ENCODE measurements at regions not wholly inside any gene's neighbourhood (a gene's known extent, or its start where the extent isn't known, plus 50 kb on each side); places are given as distances from the start of the nearest gene placed in this dataset.
A peak's percentile ranks its signal among the peaks of the same experiment; 100 is the strongest.

DNA sequence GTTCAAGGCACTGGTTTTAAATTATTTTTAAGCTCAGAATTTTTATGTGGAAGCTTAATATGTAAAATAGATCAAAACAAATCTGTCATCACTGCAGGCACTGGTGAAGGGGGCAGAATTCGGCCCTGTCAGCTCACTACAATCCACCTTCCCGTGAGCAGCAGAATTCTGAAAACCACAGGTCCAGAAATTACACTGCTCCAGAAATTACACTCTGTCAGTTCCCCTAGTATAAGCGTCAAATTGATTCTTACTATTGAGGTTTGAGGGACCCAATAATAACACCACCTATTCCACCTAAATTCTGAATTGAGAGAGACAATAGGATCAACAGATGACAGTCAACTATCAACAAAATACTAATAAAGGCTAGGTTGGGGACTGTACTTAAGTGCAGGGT lies 245.5 kb downstream of the PHLDA1 start:
- DNase-seq = no peak

DNA sequence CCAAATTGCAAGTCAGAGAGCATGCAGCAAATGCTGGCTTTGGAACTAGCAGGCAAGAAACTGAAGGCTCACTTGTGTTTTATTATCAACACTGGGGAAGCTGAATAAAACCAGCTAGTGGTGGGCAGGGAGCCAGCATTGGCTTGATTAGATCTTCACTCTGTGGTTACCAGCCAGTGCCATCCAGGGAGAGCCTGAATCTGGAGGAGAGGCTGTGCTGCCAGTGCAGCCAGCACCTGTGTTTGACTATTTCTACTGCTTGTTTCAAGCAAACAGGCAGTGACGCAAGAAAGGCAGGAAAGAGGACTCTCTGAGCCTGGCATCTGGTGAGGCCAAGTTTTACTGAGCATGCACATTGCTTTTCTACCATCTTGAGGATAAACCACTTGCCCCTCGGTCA lies 247.0 kb downstream of the PHLDA1 start:
- DNase-seq = peak; percentile 29

DNA sequence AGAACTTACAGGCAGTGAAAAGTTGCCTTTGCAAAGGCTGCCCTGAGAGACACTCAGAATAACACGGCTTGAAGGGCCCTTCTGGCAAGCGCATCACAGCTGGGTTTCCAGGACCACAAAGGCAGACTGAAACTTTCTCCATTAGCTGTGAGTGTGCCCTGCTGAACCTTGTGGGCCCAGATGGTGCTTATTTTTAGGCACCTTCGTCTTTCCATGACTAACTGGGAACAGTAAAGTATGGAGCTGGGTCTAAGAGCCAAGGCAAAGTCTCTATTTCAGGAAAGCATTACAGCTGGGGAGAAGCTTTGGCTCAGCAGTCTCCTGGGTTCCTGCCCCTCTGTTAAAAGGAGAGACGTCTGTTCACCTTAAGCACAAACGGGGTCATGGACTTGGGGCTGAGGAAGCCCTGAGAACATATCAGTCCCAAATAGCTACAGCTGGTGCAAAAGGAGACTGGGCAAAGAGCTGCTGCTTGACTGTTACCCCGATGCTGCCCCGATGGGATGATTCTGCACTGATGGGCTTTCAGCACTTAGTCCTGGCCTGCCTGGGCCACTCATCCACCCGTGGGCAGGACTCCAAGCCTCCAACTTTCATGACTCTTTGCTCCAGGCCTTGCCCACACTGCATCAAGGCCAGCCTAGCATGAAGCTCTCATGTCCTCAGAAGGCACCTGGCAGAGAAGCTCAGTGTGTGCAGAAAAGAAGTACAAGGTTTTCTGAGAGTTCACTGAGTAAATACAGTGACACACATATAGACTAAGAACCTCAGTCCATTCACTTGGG lies 248.3 kb downstream of the PHLDA1 start:
- DNase-seq = no peak

DNA sequence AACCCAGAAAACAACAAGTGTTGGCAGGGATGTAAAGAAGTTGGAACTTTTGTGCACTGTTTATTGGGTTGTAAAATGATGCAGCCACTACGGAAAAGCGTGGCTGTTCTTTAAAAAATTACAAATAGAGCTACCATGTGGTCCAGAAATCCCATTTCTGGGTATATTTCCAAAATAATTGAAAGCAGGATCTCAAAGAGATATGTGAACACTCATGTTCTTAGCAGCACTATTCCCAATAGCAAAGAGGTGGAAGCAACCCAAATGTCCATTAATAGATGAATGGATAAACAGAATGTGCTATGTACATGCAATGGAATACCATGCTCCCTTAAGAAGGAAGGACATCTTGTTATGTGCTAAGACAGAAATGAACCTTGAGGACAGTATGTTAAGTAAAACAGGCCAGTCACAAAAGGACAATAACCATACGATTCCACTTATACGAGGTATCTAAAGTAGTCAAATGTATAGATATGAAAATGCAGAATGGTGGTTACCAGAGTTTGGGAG lies 249.5 kb downstream of the PHLDA1 start:
- DNase-seq = no peak

DNA sequence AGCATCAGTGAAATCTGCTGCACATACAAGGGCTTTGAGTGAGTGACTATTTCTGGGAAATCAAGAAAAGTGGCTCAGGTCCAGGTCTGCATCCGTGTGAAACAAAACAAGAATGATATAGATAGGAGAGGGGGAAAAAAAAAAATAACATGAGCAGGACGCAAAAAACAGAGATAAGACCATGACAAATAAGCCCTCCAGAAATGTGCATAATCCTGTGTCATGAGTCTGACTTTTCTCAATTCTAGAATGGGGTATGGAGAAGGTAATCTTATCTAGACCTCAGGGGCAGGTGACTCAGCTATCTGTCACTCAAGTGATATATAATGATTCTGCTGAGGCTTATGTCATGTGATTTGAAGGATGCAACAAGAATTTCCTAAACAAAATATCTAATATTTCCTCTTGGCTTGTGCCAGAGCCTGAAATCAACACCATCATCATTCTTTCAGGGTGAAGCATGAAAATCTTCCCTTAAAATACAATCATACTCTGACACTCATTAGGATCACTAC lies 250.0 kb downstream of the PHLDA1 start:
- no peak for DNase-seq

DNA sequence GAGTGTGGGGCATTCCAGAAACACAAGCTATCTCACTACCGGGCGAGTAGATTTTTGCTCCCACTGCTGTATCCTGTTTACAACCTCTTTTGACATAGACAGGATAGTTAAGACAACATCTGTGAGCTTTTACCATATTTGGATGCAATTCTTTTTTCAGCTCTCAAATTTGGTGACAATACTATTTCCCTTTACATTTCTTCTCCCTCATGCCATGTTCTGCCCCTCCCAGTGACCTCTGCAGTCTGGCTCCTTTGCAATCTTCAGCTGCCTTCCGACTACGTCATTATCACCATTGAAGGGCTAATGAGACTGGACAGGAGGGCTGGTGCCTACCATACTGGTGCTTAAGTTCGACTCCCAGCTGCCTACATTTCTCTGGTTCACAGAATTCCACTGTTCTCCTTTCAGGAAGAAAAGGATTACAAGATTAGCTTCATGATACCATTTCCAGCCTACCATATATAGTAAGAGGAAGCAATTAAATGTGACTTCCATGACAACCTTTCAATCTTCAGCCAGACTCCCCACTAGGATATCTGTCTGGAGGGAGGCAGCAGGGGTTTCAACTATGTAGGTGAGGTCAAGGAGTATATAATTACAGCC lies 251.6 kb downstream of the PHLDA1 start:
- DNase-seq = peak; percentile 50

DNA sequence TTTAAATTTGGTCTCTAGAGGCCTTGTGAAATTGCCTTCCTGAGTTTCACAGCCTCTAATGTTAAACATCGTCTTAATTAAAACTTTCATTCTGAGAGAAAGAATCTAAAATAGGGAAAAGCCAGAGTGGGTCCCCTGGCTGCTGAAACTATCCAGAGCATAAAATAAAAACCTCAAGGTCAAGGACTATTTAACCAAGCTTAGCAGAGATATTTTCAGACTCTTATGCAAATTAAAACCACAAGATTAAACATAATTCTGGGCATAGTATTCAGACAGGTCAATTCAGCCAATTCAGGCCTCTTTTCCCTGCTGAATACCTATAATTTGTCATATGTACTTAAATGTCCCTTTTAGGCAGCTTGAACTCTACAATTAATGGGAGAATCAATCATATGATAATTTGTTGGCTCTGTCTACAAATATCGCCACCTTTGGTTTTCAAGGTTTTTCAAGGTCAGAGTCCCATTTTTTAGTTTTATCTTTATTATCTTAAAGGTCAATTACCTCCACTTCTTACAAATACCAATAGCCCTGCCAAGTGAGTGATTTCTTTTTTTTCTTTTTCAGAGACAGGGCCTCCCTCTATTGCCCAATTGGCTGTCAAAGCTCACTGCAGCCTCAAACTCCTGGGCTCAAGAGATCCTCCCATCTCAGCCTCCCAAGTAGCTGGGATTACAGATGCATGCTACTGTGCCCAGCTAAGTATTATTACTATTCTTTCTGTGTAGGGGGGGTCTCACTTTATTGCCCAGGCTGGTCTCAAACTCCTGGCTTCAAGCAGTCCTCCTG lies 257.1 kb downstream of the PHLDA1 start:
- DNase-seq = no peak

DNA sequence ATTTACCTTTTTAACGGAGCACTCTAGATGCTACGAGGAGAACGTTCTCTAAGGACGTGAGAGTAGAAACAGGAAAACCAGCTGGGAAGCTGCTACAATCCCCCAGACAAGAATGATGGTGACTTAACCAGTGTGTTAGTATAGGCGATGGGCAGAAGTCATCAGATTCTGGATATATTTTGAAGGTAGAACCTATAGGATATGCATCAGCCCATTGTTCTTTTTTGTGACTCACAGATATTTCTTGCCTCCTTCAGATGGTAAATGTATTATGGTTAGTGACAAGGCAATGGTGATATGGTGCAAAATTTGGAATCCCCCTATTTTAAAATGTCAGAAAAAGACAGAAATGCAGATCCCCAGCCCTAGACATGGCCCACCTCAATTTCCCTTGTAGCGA lies 258.2 kb downstream of the PHLDA1 start:
- DNase-seq = no peak

DNA sequence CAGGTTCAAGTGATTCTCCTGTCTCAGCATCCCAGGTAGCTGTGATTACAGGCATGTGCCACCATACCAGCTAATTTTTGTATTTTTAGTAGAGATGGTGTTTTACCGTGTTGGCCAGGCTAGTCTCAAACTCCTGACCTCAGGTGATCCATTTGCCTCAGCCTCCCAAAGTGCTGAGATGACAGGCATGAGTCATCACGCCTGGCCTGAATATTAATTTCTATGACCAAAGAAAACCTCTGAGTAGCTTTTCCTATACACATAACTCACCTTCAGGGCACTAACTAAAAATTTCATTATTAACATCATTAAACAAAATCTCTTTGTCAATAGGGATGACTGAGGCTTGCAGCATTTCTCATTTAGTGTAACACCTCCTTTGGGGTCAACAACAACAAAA lies 259.6 kb upstream of the KRR1 start:
- no peak for DNase-seq

DNA sequence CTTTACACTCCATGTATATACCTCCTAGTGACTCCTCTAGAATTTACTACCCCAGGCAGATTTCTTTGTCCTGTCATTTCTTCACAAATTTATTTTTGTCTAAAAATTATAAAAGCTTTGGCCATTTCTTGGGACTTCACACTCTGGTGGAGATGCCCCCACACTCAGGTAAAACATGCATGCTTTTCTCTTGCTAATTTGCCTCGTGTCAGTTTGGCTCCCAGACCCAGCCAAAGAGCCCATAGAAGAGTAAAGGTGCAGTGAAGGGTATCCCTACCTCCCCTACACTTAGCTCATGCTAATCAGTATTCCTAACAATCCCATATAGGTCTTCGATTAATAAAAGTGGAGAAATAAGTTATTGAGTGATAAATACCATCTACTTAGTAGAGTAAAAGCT lies 256.5 kb upstream of the KRR1 start:
- no peak for DNase-seq

DNA sequence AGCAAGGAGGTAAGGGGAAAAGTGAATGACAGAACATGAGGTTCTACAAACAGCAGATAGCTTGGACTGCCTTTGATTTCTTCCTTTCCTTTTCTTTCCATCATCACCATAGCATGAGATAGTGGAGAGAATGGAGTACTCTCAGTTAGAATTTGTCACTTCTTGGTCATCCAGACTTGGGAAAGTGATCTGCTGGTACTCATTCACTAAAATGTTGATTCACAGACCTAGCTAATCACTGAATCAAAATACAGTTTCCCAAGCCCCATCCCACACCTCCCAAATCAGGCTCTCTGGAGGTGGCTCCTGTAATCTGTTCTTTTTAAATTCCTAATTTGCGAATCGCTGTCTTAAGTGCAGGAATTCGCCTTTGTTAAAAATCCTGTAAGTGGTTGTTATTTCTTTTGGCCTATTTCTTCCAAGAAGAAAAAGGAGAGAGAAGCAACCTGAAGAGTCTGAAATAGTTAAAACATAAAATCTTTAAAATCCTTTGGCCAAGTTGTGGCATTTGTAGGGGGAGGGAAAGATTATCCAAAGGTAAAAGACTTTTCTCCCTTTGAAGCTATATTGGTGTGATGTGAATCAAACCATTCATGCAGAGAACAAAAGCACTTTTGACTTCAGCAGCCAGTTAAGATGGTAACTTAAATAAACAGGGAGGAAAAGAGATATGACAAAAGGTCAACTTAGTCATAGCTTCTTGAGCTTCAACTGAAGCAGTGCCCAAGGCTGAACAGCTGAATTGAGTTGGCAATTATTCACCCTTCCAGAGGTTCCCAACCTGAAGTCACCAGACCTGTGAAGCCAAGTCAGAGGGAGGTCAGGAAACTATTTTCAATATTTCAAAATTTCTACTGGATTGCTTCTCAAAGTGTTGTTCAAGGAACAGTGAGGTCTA lies 255.1 kb upstream of the KRR1 start:
- no peak for DNase-seq

DNA sequence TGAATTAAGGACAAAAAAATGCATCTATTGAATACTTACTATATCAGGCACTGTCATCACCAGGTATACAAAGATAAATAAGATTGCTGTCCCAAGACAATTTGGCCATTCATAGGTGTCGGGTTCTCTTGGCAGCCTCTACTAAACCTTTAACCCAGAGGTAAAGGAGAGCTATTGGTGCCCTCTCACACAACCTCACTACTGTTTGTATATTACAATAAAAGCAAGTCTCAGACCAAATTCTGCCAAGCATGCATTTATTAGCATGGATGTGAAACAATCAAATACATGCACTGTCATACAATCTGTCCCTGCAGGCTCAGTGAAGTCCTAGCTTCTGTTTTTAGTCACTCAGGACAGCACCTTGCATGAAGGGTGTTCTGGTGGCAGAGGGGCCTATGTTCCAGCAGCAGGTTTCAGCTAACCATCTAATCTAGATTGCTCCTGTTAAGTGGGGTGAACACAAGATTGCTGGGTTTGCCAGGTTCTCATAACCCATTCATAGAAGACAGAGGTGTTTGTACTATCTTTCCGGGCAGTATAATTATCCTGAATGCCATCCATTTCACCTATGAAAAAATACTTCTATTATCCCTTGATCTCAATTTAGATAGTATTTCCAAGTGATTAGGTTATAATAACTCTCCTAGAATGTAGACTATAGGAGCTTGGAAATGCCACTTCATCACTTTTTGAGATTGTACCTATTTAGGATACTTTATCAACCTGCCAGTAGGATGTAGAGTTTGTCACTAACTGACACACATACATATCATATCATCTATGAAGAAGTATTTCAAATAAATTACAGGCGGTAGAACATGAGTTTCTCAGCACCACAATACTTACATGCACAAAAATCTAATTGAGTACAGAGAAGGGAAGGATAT lies 254.0 kb upstream of the KRR1 start:
- DNase-seq = no peak

DNA sequence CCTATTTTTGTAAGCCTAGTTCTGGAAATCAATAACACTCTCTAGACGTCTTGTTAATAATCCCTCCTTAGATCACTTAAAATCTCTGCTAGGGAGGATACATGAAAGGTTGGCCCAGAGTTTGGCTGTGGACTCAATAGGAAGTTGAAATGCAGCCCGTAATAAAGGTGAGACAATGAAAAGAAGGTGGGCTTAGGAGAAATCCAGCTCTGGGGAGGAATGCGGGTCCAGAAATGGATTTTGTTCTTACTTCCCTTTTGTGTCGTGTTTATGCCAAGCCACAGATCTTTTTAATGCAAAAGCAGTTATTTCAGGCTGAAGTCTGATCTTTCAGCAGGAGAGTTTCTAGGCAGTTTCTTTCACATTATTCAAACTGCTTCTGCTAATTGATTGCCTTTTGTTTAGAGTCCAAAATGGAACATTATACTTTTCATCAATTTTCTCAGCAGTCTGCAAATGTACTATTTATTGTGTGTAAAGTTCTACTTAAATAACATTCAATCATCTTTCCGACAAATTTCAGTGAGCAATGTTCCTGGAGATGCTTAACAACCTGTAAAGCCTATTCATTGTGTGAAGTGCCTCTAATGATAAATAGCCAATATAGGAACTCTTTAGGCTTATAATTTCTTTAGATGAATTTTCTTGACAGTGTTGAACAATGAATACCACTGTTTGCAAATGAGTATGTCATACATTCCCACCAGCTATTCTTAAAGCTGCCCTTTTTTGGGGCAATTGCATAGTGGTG lies 252.9 kb upstream of the KRR1 start:
- no peak for DNase-seq

DNA sequence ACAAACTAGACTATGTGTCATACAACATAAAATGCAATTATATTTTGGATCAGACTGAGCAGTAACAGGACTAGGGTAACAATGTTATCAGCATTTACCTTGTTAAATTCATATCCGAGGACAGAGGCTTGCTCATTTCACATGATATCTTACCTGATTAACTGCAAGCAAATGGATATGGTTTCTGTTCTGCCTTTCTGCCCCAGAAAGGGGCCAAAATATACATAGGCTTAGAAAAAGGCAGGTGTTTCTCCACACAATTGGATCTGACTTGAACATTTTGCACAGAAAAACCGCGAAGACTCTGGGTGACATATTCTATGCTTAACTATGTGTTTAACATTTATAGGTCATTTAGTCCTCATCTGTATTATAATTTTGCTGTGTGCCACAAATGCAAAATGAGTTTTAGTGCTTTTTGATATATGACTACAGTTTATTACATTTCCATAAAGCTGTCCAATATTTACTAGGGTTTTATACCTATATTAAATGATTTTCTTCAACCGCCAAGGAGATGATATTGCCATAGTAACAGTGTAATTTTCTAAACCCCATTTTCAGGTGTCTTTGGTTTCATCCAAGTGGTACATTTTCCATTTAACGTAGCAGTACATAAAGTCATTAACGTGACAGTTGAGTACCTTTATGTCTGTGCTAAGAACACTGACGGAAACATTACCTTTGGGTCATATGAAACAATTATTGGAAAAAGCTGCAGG lies 249.3 kb upstream of the KRR1 start:
- no peak for DNase-seq

DNA sequence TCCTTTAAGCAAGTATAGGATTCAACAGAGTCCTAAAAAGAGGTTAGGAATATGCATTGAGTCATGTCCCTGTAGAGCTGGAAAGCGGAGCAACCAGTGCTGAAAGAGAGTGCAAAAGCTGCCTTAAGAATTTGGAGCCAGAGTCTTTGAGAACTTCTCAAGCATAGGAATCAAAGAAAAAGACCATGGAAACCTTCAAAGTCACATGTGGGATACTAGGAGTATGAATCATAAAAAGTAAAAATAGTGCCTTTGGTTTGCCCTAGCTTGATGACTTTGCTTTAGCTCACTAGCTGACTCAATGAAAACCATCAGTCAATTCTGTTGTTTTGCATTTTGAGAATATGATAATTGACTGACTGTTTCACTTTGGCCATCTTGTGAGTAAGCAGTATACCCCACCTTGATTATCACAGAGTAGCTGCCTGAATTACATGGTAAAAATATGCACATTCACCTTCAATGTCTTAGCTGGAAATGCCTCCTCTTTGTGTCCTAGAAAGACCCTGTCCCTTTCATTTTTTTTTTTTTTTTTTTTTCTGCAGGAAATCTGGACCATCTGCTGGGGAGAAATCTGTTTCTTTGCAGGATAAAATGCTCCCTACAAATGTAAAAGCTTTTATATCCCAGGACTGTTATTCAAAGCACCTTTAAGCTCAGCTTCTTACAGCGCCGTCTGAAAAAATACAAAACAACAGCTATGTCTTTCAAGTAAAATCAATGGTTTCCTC lies 248.6 kb upstream of the KRR1 start:
- no peak for DNase-seq

DNA sequence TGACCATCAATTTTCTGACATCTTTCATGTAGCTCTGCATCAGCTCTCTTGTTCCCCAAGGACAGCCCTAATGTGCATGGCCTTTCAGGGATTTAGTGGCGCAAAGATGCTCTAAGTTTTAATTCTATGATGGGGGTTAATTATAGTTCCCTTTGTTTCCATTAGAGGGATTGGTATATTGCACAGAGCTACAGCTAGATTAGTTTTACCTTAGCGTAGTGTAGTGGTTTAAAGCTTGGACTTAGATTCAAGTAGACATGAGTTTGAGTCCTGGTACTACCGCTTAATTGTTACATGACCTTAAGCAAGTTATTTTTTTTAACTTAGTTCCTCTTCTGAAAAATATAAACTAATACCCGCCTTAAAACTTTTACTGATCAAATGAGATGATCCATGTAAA lies 247.8 kb upstream of the KRR1 start:
- no peak for DNase-seq

DNA sequence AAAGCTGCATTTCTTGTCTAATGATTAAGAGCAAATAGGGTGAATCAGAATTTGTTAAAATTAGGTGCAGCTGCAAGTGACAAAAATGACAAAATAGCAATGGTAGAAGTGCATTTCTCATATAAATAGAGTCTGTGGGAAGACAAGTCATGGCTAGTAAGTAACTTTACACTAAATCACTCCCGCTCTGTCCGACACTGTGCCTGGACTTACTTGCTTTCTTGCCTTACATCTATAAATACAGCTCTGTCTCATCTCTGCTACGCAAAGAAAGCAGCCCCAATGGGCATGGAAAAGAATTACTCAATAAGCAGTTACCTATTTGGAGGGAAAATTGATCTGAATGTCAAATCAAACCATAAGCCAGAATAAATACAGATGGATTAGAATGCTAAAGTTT lies 245.4 kb upstream of the KRR1 start:
- no peak for DNase-seq

DNA sequence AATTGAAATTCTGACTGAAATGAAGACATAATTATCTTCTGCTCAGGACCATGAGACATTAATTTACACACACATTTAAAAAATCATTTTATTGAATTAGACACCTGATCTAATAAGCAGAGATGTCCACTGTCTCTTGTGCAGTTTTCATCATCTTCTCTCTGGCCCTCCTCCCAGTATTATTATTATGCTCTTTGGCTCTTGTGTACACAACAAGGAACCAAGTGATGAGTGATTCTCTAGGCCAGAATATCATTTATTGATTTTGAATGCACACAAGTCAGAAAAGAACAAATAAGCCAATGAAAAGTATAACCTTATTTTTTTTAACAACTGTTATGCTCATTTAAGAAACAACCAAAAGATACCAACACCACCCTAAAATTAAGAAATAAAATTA lies 244.7 kb upstream of the KRR1 start:
- DNase-seq = no peak

DNA sequence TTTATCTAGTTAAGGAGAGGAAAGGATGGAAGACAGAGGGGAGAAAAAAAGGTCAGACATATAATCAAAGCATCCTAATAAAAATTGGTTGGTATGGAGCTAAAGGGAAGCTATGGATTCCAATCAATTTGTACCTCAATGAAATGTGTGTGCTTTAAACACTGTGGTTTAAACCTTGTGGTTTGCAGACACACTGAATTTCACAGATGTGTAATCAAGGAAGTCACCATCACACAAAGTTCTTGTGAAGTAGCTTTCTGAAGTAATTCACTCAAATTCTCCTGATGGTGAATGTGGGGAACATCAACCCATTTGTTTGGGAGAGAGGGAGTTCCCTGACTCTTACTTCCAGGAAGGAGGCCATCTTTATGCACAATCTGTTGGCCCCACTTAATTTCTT lies 243.3 kb upstream of the KRR1 start:
- no peak for DNase-seq

Data from NCI-H146 (cell line).